ENCODE measurements at regions not wholly inside any gene's neighbourhood (a gene's known extent, or its start where the extent isn't known, plus 50 kb on each side); places are given as distances from the start of the nearest gene placed in this dataset.

- TF ChIP-seq EZH2 (IDR thresholded peaks at IDR 0.05; ENCODE audit: borderline replicate concordance, control insufficient read depth, low read depth, low read length) (no peak), JUND (IDR thresholded peaks at IDR 0.05; ENCODE audit: low read depth, low read length) (no peak), KAT2A (conservative IDR thresholded peaks at IDR 0.05; ENCODE audit: control insufficient read depth, low read depth, low read length) (no peak), CTCF (IDR thresholded peaks at IDR 0.05 in 2 of 3, conservative IDR thresholded peaks at IDR 0.05 in 1 of 3; ENCODE audit: control insufficient read depth in 2 of 3, extremely low read depth in 1 of 3, insufficient read depth in 1 of 3, low read depth in 3 of 3, low read length in 3 of 3) (no peak), MXI1 (IDR thresholded peaks at IDR 0.05; ENCODE audit: low read depth, low read length) (no peak), SIN3A (IDR thresholded peaks at IDR 0.05; ENCODE audit: low read depth, low read length) (no peak), POLR2A (IDR thresholded peaks at IDR 0.05; ENCODE audit: low read depth, low read length) (no peak), USF2 (IDR thresholded peaks at IDR 0.05; ENCODE audit: borderline replicate concordance, low read depth, low read length) (no peak), MEF2B (IDR thresholded peaks at IDR 0.05; ENCODE audit: partially characterized antibody, poor library complexity, severe bottlenecking) (no peak)
Measured at GRCh38 chr15:93195109-93195508, 106.1 kb upstream of the RGMA start.

All from GM12878 (cell line).